WTC11 (cell line): ENCODE measurements at regions not wholly inside any gene's neighbourhood (a gene's known extent, or its start where the extent isn't known, plus 50 kb on each side); places are given as distances from the start of the nearest gene placed in this dataset.

Experiments
- ATAC-seq: fragments of 200-7000 bp; cut with Tn5 transposase; 2 replicates; pipeline ENCODE4 v1.10.0; 2021; ENCODE audit warnings: mild to moderate bottlenecking, moderate library complexity
- CTCF ChIA-PET: fragments of 300-600 bp; sonication (Branson Sonifier 250); formaldehyde crosslinking; loops from one replicate; lab custom pipeline; 2021; ENCODE audit warnings: antibody characterized with exemption; lab: Charles Lee
- POLR2A ChIA-PET: fragments of 350-600 bp; sonication (Branson Sonifier 250); formaldehyde crosslinking; loops from one replicate; lab custom pipeline; 2021; ENCODE audit warnings: antibody characterized with exemption; lab: Charles Lee
- DNase-seq: peaks from one replicate; pipeline ENCODE4 v3.0.0; 2021; ENCODE audit warnings: low spot score
- H3K27ac Mint-ChIP-seq: 2 replicates; pipeline ENCODE4 v1.8.0; 2021; ENCODE audit warnings: mixed read lengths
- H3K27me3 Mint-ChIP-seq: 2 replicates; pipeline ENCODE4 v1.8.0; 2021; ENCODE audit warnings: low read depth, mild to moderate bottlenecking, moderate library complexity, mixed read lengths
- H3K36me3 Mint-ChIP-seq: 2 replicates; pipeline ENCODE4 v1.8.0; 2021; ENCODE audit warnings: mixed read lengths
- H3K4me1 Mint-ChIP-seq: 2 replicates; pipeline ENCODE4 v1.8.0; 2022; ENCODE audit warnings: mixed read lengths
- H3K4me3 Mint-ChIP-seq: 2 replicates; pipeline ENCODE4 v1.8.0; 2021; ENCODE audit warnings: mild to moderate bottlenecking, moderate library complexity, mixed read lengths
- H3K9me3 Mint-ChIP-seq: 2 replicates; pipeline ENCODE4 v1.8.0; 2021; ENCODE audit warnings: mixed read lengths
- ATF2 ChIP-seq: sonication (generic); formaldehyde crosslinking; IDR thresholded peaks from 2 replicates; pipeline ENCODE4 v1.8.1; 2022; ENCODE audit warnings: low read depth, missing genetic modification reagents, borderline replicate concordance
- CREB1 ChIP-seq: sonication (generic); formaldehyde crosslinking; IDR thresholded peaks from 2 replicates; pipeline ENCODE4 v1.8.0; 2023; ENCODE audit warnings: mild to moderate bottlenecking, missing genetic modification reagents
- CREM ChIP-seq: sonication (generic); formaldehyde crosslinking; IDR thresholded peaks from 2 replicates; pipeline ENCODE4 v1.8.1; 2022; ENCODE audit warnings: mild to moderate bottlenecking, missing genetic modification reagents, moderate library complexity
- E2F4 ChIP-seq: sonication (generic); formaldehyde crosslinking; IDR thresholded peaks from 2 replicates; pipeline ENCODE4 v1.8.1; 2022; ENCODE audit warnings: low read depth, mild to moderate bottlenecking, moderate library complexity, missing genetic modification reagents, borderline replicate concordance
- E2F5 ChIP-seq: sonication (generic); formaldehyde crosslinking; IDR thresholded peaks from 2 replicates; pipeline ENCODE4 v1.8.1; 2022; ENCODE audit warnings: mild to moderate bottlenecking, moderate library complexity, missing genetic modification reagents
- ELF4 ChIP-seq: sonication (generic); formaldehyde crosslinking; IDR thresholded peaks from 2 replicates; pipeline ENCODE4 v1.8.1; 2022; ENCODE audit warnings: low read depth, mild to moderate bottlenecking, moderate library complexity, missing genetic modification reagents
- EMX1 ChIP-seq: fragments of 250-450 bp; sonication (Bioruptor Pico); IDR thresholded peaks from 2 replicates; pipeline ENCODE4 v1.8.0; 2021; ENCODE audit warnings: mild to moderate bottlenecking
- FOXP1 ChIP-seq: sonication (generic); formaldehyde crosslinking; IDR thresholded peaks from 2 replicates; pipeline ENCODE4 v1.8.0; 2022; ENCODE audit warnings: missing genetic modification reagents, mild to moderate bottlenecking, moderate library complexity, borderline replicate concordance
- FOXP4 ChIP-seq: sonication (generic); formaldehyde crosslinking; IDR thresholded peaks from 2 replicates; pipeline ENCODE4 v1.8.0; 2022; ENCODE audit warnings: mild to moderate bottlenecking, missing genetic modification reagents
- IRF2 ChIP-seq: sonication (generic); formaldehyde crosslinking; IDR thresholded peaks from 2 replicates; pipeline ENCODE4 v1.8.0; 2022; ENCODE audit warnings: low read depth, missing genetic modification reagents, borderline replicate concordance
- MXD4 ChIP-seq: fragments of 250-450 bp; sonication (Bioruptor Pico); IDR thresholded peaks from 2 replicates; pipeline ENCODE4 v1.8.0; 2021; ENCODE audit warnings: mild to moderate bottlenecking, moderate library complexity, borderline replicate concordance
- NR2C2 ChIP-seq: sonication (generic); formaldehyde crosslinking; IDR thresholded peaks from 2 replicates; pipeline ENCODE4 v1.8.0; 2022; ENCODE audit warnings: mild to moderate bottlenecking, missing genetic modification reagents
- PRRX2 ChIP-seq: fragments of 250-450 bp; sonication (Bioruptor Pico); IDR thresholded peaks from 2 replicates; pipeline ENCODE4 v1.8.0; 2021; ENCODE audit warnings: mild to moderate bottlenecking
- RELA ChIP-seq: sonication (generic); formaldehyde crosslinking; IDR thresholded peaks from 2 replicates; pipeline ENCODE4 v1.8.1; 2022; ENCODE audit warnings: missing genetic modification reagents, mild to moderate bottlenecking, borderline replicate concordance
- SMAD4 ChIP-seq: sonication (generic); formaldehyde crosslinking; IDR thresholded peaks from 2 replicates; pipeline ENCODE4 v1.8.0; 2022; ENCODE audit warnings: mild to moderate bottlenecking, missing genetic modification reagents
- SP1 ChIP-seq: sonication (generic); formaldehyde crosslinking; conservative IDR thresholded peaks from 2 replicates; pipeline ENCODE4 v1.8.1; 2022; ENCODE audit warnings: missing genetic modification reagents
- TCF7 ChIP-seq: sonication (generic); formaldehyde crosslinking; IDR thresholded peaks from 2 replicates; pipeline ENCODE4 v1.8.0; 2022; ENCODE audit warnings: mild to moderate bottlenecking, low read depth, missing genetic modification reagents, moderate library complexity
- USF2 ChIP-seq: sonication (generic); formaldehyde crosslinking; IDR thresholded peaks from 2 replicates; pipeline ENCODE4 v1.8.1; 2023; ENCODE audit warnings: mild to moderate bottlenecking, missing genetic modification reagents, moderate library complexity
- ZNF281 ChIP-seq: sonication (generic); formaldehyde crosslinking; IDR thresholded peaks from 2 replicates; pipeline ENCODE4 v1.8.0; 2023; ENCODE audit warnings: mild to moderate bottlenecking, missing genetic modification reagents
- TF ChIP-seq, protein P1 (sequence below): fragments of 250-450 bp; sonication (Bioruptor Pico); conservative IDR thresholded peaks from 2 replicates; pipeline ENCODE4 v1.9.0; 2021; ENCODE audit warnings: mild to moderate bottlenecking

- TF ChIP-seq E2F4 (CRISPR knock-in tag), result no peak
- TF ChIP-seq ZNF281 (CRISPR knock-in tag), result no peak
Observed at GRCh38 chr6:90907931-90908655, 321.2 kb upstream of the MAP3K7 start.

GRCh38 chr6:90905351-90905750 lies 318.5 kb upstream of the MAP3K7 start:
- no peak overlapping the region for H3K27ac Mint-ChIP-seq
- no peaks in the 10 kb centered on the region; the same call in 1 of the 2 replicates for H3K27me3 Mint-ChIP-seq
- CTCF ChIA-PET, result no interaction called here
- peaks cover 10% of the 10 kb centered on the region for H3K4me1 Mint-ChIP-seq
- H3K9me3 Mint-ChIP-seq, result peaks cover 9% of the 10 kb centered on the region
- TF ChIP-seq SP1 (no peak), SMAD4 (CRISPR knock-in tag) (no peak), FOXP4 (CRISPR knock-in tag) (no peak), NR2C2 (CRISPR knock-in tag) (no peak), ATF2 (CRISPR knock-in tag) (no peak), USF2 (CRISPR knock-in tag) (no peak), MXD4 (CRISPR knock-in tag) (no peak), CREB1 (no peak), RELA (CRISPR knock-in tag) (no peak), CREM (no peak), PRRX2 (CRISPR knock-in tag) (no peak), E2F5 (no peak), IRF2 (no peak), EMX1 (no peak), TCF7 (CRISPR knock-in tag) (no peak), FOXP1 (CRISPR knock-in tag) (no peak), ELF4 (no peak)
- TF ChIP-seq, protein P1, sequence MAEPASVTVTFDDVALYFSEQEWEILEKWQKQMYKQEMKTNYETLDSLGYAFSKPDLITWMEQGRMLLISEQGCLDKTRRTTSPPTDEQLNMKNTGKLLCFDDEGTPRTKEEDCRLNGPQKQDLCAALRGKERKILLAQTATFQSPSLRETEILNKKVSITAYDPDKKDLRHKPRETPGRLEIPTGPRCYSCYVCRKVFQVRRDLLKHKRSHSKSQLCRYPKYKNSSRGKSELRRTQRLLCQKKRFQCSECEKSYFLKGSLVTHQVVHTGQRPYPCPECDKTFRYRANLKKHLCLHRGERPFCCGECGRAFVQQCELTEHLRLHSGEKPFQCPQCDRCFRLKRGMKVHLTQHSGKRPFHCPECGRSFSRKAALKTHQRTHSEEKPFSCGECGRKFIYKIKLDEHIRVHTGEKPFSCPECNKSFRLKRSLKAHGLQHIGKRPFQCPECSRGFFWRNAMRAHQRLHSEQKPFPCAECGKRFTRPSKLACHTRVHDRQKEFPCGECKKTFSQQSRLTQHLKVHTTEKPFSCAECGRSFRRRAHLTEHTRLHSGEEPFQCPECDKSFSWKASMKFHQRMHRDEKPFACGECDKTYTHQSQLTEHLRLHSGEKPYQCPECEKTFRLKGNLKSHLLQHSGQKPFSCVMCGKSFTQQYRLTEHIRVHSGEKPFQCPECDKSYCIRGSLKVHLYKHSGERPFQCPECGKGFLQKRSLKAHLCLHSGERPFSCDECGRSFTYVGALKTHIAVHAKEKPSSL (CRISPR knock-in tag), result no peak
- H3K36me3 Mint-ChIP-seq, result no peaks in the 10 kb centered on the region
- ATAC-seq (no peak), DNase-seq (no peak)
- POLR2A ChIA-PET, result no interaction called here
- no peak overlapping the region for H3K4me3 Mint-ChIP-seq

More at GRCh38 chr6:90907931-90908655, 321.2 kb upstream of the MAP3K7 start:
- Mint-ChIP-seq H3K27me3 (no peaks in the 10 kb centered on the region; the same call in 1 of the 2 replicates), H3K4me1 (peaks cover 10% of the 10 kb centered on the region), H3K4me3 (no peak overlapping the region), H3K27ac (no peak overlapping the region), H3K36me3 (no peaks in the 10 kb centered on the region), H3K9me3 (peaks cover 9% of the 10 kb centered on the region)
- CTCF ChIA-PET, result no interaction called here
- DNase-seq (no peak), ATAC-seq (no peak)
- POLR2A ChIA-PET, result no interaction called here
